ENCODE measurements at regions not wholly inside any gene's neighbourhood (a gene's known extent, or its start where the extent isn't known, plus 50 kb on each side); places are given as distances from the start of the nearest gene placed in this dataset.

DNA sequence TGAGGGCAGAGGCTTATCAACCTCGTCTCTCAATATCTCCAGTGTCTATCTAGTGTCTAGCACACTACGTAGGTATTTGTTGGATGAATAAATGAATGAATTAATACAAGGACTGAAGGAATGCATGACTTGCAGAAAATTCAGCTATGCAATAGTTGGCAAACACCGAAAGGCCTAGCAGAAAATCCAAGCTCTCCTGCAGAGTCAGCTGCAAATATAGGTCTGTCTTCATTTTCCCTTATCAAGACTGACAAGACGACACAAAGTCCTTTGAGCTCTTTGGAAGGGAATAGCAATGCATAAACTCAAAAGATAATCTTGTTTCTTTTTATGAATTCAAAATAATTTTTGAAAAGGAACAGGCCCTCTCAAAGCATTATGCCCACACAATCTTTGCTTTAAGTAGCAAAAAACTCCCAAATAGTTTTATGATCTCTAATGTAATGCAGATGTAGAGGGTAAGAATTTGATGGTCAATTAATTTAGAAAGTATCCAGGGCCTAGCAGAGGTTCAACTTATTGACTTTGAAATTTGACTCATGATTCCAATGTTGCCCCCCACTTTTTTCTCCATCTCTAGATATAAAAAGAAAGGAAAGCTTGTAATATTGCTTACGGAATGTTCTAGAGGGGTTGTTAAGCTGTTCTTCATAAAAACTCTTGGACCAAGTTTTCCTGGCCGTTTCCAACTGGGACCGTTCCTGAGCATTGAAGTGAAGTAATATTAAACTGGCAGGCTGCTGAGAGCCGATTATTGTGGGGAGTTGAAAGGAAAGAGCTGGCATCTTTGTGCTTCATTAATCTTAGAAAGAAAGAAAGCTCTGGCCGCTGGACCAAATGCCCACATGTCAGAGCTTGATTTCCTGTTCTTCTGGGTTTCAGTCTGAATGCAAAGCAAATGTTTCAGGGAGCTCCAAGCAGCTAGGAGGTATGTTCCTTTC lies 227.3 kb downstream of the HS3ST3A1 start:
- TF ChIP-seq GATA2 (IDR thresholded peaks at IDR 0.05; ENCODE audit: low read depth, low read length) (no peak), GATA3 (IDR thresholded peaks at IDR 0.05; ENCODE audit: low read depth, low read length) (no peak)
